ENCODE measurements at regions not wholly inside any gene's neighbourhood (a gene's known extent, or its start where the extent isn't known, plus 50 kb on each side); places are given as distances from the start of the nearest gene placed in this dataset.
"Not testable (repeated sequence)": the region's sequence is repeated elsewhere in the genome, so short reads cannot be mapped to it uniquely, and the experiment has no call there.

DNA sequence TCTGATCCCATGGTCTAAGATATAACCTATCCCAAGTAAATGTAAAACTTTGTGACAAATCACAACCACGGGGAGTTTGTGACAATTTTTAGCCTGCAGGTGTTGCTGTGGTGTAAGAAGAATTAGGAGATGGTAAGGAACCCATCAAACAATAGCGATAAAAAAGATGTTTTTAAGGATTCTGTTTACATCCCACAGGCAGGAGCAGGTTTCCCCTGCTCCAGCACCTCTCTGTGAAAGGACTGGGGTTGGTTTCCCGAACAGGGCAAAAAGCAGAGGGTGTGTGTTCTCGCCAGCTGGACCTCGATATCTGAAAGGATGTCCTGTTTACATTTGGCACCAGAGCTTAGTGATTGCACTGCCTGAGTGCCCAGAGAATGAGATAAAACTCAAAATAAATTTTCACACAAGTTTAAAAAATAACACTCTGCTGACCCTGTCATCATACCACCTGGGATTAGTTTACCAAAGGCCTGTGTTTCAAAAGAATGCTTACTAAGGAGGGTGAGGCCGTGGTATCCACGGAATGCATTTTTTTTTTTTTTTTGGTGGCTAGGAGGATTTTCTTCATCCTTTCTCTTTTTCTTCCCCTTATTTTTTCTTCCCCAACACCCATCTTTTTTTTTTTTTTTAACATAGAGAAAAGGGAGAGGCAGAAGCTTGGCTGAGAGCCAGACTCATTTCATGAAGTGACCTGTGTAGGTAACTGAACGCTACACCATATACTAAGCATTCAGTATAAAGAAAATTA, 151.8 kb upstream of the DPH6 start:
- ATAC-seq, result no peak

GRCh38 chr15:35698331-35698730, 152.4 kb upstream of the DPH6 start:
- no peak for ATAC-seq

DNA sequence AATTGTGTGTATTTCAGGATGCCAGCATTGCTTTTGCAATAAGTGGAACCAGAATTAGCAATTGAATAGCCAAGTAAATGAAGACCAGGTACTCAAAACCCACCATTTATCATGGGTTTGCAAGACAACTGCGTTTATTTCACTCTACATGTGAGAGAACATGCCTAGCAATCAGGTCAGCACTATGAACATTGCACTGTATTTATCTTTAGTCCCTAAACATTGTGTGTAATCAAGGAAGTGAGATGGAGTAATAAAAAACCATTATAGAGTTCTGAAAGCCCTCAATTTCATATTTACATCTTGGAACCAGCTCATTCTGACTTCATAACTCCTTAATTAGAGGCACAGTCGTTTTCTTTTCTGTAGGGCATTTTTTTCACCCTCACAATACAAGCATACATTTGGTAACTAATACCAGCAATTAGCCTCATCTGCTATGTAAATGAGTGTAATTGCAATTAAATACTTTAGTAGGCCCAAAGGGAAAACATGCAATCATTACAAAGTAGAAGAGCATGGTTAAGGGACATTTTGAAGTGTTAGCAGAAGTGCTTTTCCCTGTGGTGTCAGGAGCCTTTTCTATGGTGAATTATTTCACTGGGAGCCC, 153.1 kb upstream of the DPH6 start:
- ATAC-seq, result no peak

- ATAC-seq, result not testable (repeated sequence)
Measured at GRCh38 chr15:35700091-35700593, 154.2 kb upstream of the DPH6 start.

- no peak for ATAC-seq
Measured at GRCh38 chr15:35701402-35702046, 155.6 kb upstream of the DPH6 start.

DNA sequence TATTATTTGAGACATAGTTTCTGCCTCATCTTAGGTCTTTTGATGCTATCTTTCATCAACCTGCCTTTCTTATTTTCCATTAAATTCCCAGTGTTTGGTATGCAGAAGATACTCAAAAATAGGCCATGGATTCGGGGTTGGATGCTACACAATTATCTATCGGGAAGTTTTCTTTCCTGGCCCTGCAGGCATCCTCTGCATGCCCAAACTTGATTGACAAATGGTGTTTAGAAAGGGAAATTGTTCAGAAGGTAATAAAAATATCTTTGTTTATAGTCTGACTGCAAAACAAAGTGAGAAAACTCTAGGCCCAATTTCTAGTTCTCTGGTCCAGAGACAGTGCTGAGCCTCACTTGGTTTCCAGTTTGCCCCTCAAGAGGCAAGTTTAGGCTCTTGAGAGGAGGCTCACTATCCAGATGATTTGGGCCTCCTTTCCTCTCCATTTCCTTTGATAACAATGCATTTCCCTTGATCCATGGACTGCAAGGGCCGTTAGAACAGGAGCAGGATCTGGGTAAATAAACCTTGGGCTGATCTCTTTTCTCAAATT, 157.1 kb upstream of the DPH6 start:
- no peak for ATAC-seq

- no peak for ATAC-seq
Measured at GRCh38 chr15:35705030-35705883, 159.3 kb upstream of the DPH6 start.

- no peak for ATAC-seq
Measured at GRCh38 chr15:35705884-35706585, 160.1 kb upstream of the DPH6 start.

DNA sequence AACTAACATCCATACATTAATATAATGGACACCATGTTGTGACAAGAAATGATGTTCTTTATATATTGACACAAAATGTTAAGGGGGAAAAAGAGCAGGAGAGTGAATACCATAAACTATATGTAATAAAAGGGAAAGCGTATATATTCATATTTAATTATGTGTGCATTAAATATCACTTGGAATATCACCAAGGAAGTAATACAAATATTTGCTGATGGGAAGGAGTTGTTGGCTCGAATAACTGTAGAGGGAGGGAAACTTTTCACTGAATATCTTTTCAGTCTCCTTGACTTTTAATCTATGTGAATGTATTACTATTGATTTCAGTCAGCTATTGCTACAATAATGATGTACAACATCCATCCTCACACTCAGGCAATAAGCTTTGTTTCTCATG, 167.0 kb upstream of the DPH6 start:
- no peak for ATAC-seq

GRCh38 chr15:35713733-35714132, 167.8 kb upstream of the DPH6 start:
- no peak for ATAC-seq

DNA sequence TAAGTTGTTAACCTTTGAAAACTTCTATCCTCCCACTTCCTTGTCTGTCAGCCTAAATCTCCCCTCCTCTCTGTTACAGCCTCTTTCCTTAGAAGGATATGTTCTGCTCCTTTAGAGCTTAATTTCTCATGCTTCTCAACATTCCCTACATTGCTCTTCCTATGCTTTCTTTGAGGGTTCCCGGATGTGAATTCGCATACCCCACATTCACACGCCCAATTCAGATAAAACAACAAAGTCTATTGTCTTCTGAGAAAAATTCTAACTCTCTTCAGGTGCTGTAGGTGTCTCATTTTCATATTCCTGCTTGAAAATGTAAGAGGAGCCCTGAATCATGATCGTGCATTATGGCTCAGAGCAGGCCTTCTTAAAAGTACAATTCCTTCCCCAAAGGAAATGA, 171.8 kb upstream of the DPH6 start:
- no peak for ATAC-seq

DNA sequence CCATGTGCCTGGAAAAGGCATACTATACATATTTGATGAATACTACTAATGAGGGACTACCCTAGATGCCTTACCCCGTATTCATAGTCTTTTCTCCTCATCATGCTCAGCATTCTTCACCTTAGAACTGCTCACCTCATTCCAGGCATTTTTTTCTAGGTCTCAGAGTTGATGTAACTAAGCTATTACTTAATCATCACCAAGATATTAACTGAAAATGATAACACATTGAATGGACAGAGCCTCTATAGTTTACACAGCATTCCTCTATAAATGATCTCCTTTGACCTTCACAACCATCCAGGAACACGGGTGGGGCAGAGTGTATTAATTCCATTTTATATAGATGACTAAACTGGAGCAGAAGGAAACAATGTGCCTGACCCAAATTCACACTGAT, 174.1 kb upstream of the DPH6 start:
- ATAC-seq, result no peak

DNA sequence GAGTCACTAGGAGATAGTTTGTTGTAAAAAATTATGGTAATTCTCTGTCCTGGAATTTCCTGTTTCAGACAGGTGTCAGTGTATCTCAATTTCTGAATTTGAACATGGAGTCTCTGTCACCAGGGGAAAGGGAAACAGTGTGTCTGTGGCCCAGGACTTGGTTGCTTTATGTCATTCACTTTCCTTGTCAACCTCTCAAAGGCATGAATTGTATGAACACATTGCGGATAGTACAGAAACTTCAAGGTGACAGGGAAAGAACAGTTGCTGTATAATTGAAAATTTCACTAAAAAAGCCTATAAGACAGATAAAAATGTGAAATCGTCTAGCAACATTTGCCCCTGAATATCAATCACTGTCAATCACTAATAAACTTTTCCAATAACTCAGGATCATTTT, 175.0 kb upstream of the DPH6 start:
- no peak for ATAC-seq

DNA sequence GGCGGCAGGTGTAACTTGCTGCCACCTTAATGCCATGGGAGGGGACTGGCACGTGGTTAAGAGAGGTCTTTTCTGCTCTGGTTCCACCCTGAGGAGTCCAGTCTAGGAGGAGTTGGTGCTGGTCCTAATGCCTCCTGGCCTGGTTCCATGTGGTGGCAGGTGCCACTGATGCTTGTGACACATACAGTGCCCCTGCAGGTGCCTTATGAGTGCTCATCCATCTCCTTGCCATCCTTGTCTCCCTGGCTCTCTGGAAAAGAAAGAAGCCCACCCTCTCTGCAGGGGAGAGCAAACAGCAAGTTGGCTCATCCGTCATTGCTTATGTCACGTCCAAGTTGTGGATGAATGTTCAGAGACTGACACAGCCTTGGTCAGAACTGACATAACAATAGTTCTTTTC, 175.8 kb upstream of the DPH6 start:
- no peak for ATAC-seq

DNA sequence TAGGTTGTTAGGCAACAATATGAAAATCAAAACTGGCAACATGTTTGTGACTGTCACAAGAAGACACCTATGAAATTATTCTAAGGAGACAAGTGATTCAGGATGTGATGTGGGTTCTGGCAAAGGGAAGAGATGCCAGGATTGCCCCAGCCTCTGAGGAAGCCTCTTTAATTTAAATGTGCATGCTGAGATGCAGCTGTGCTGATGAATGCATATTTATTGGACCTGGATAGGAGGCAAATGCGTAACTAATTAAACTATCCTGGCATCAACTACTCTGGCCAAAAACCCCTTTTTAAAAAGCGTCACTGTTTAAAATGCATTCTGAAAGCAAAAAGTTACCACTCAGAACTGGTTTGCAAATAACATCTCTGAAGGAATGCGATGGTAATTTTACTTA, 176.5 kb upstream of the DPH6 start:
- no peak for ATAC-seq

DNA sequence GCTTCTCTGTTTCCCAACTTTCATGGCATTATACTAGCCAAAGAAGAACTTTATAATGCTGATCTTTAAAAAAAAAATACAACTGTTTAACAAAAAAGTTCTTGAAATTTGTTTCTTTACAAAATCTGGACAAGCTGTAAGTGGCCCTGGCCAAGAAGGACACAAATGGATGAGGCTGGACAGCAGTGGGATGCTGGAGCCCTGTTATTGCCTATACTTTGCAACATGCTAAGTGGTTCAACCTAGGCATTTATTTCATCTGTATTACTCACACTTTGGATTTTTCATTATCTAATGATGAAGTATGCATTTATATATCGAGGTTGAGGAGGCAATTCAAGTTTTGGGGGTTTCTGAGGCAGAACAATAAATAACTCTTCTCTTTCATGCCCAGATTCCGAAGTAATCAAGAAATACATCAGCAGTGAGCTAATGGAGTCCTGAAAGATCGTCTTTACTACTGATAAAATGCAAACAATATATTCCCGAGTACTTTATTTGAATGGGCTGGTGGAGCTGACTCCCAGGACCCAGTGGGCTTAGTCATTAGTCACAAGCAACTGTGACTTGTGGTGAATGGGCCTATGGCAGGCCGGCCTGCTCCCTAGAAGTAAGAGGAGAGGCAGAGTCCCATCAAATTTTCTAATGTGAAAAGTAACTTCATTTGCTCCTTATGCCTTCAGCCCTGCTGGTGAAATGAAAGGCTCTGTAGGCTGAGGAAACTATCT, 177.3 kb upstream of the DPH6 start:
- no peak for ATAC-seq

GRCh38 chr15:35723852-35724251, 177.9 kb upstream of the DPH6 start:
- no peak for ATAC-seq

- no peak for ATAC-seq
Measured at GRCh38 chr15:35724626-35725025, 178.7 kb upstream of the DPH6 start.

GRCh38 chr15:35725353-35725752, 179.4 kb upstream of the DPH6 start:
- ATAC-seq, result no peak

- ATAC-seq, result no peak
Measured at GRCh38 chr15:35727627-35728026, 181.7 kb upstream of the DPH6 start.

DNA sequence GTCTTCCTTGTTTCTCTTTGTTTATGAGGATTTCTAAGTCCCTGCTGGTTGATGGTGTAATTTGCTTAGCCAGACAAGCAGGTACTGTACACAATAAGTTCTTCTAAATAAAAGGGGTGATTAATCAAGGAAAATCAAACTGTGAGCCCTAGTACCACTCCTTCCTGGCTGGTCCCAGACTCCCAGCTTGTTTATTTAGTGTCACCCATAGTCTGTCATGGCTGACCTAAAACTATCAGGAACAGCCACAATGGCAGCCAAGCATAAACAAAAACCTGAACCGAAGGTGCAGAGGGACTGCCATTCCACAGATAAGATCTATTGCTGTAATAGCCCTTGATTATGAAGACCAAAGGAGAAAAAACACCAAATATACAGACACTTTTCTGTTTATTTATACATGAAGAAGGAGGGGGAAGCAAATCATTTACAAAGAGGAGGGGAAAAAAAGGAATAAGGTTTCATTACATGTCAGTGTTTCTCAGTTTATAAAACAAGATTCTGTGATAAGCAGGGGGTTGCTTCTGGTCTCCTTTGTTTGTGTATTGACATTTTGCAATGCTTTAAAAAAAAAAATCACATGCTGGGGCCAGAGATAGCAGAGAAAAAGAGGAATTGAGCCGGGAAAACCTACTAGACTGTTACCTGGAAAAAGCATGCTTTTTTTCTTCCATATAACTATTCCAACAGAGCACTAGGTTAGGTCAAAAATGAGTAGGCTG, 182.4 kb upstream of the DPH6 start:
- no peak for ATAC-seq

Data from activated CD4-positive, CD25-positive, alpha-beta regulatory T cell treated with anti-CD3 and anti-CD28 coated beads, Interleukin-2, amount 50 U/mL, for 24 hours (primary cell).